ENCODE measurements at regions not wholly inside any gene's neighbourhood (a gene's known extent, or its start where the extent isn't known, plus 50 kb on each side); places are given as distances from the start of the nearest gene placed in this dataset.

DNA sequence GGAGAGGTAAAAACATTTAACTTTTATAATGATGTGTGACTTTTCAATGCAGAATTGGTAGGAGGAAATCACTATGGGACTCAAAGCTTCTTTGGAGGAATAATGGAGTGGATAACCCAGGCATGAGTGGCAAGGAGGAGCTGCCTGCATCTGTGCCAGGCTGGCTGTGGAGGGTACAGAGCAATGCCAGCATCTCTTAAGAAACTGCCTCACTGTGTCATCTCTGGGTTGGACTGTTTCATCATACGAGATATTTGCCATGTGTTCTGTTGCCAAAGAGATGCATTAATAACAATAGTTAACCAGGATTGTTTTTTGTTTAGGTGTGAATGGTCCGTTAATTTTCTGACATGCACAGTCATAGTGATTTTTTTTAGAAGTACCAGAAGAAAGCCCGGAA is 183.7 kb upstream of the NTF3 start:
- TF ChIP-seq NRF1 (conservative IDR thresholded peaks at IDR 0.05; ENCODE audit: low read depth, low read length): no peak
- no peak for TF ChIP-seq CTCF (IDR thresholded peaks at IDR 0.05 in 2 of 3, conservative IDR thresholded peaks at IDR 0.05 in 1 of 3; ENCODE audit: control insufficient read depth in 2 of 3, extremely low read depth in 1 of 3, insufficient read depth in 1 of 3, low read depth in 3 of 3, low read length in 3 of 3)
- TF ChIP-seq EZH2 (IDR thresholded peaks at IDR 0.05; ENCODE audit: borderline replicate concordance, control insufficient read depth, low read depth, low read length): no peak
- no peak for TF ChIP-seq MTA2 (IDR thresholded peaks at IDR 0.05; ENCODE audit: low read depth)
- no peak for TF ChIP-seq SREBF2 (IDR thresholded peaks at IDR 0.05; ENCODE audit: low read length)
- TF ChIP-seq, protein P1, sequence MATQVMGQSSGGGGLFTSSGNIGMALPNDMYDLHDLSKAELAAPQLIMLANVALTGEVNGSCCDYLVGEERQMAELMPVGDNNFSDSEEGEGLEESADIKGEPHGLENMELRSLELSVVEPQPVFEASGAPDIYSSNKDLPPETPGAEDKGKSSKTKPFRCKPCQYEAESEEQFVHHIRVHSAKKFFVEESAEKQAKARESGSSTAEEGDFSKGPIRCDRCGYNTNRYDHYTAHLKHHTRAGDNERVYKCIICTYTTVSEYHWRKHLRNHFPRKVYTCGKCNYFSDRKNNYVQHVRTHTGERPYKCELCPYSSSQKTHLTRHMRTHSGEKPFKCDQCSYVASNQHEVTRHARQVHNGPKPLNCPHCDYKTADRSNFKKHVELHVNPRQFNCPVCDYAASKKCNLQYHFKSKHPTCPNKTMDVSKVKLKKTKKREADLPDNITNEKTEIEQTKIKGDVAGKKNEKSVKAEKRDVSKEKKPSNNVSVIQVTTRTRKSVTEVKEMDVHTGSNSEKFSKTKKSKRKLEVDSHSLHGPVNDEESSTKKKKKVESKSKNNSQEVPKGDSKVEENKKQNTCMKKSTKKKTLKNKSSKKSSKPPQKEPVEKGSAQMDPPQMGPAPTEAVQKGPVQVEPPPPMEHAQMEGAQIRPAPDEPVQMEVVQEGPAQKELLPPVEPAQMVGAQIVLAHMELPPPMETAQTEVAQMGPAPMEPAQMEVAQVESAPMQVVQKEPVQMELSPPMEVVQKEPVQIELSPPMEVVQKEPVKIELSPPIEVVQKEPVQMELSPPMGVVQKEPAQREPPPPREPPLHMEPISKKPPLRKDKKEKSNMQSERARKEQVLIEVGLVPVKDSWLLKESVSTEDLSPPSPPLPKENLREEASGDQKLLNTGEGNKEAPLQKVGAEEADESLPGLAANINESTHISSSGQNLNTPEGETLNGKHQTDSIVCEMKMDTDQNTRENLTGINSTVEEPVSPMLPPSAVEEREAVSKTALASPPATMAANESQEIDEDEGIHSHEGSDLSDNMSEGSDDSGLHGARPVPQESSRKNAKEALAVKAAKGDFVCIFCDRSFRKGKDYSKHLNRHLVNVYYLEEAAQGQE (IDR thresholded peaks at IDR 0.05; ENCODE audit: low read depth, low read length): no peak
- TF ChIP-seq KLF5 (IDR thresholded peaks at IDR 0.05; ENCODE audit: partially characterized antibody): no peak
- no peak for TF ChIP-seq RFX5 (IDR thresholded peaks at IDR 0.05; ENCODE audit: low read depth, low read length)
- TF ChIP-seq SRF (IDR thresholded peaks at IDR 0.05; ENCODE audit: low read depth in 2 of 2, low read length in 2 of 2): no peak

Measured in GM12878 (cell line).